ENCODE measurements at regions not wholly inside any gene's neighbourhood (a gene's known extent, or its start where the extent isn't known, plus 50 kb on each side); places are given as distances from the start of the nearest gene placed in this dataset.

DNA sequence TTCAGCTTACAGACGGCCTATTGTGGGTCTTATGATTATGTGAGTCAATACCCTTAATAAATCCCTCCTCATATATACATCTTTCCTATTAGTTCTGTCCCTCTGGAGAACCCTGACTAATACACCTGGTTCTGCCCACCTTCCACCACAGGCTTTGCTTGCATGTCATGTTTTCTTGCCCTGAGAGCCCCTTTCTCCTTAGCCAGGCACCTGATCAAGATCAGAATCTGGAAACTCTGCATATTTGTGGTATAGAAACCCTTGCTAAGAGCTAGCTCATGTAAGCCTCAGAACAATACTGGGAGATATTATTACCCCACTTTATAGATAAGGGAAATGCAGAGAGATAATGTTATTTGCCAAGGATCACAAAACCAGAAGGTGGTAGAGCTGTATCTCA, 52.9 kb upstream of the JDP2 start:
- DNase-seq (no peak), ATAC-seq (ENCODE audit: low read depth in 2 of 2) (no peak)
- H3K27me3 Mint-ChIP-seq: peaks cover 7 to 16% (median 8%) of the 10 kb centered on the region in 3 donors
- no peaks in the 10 kb centered on the region for H3K4me1 Mint-ChIP-seq
- peaks cover 0 to 5% (median 0%) of the 10 kb centered on the region in 7 donors for H3K9me3 Mint-ChIP-seq
- H3K36me3 Mint-ChIP-seq: peaks cover 0 to 8% of the 10 kb centered on the region in 2 donors
- H3K4me3 Mint-ChIP-seq: no peak overlapping the region
- H3K27ac Mint-ChIP-seq: no peak overlapping the region

DNA sequence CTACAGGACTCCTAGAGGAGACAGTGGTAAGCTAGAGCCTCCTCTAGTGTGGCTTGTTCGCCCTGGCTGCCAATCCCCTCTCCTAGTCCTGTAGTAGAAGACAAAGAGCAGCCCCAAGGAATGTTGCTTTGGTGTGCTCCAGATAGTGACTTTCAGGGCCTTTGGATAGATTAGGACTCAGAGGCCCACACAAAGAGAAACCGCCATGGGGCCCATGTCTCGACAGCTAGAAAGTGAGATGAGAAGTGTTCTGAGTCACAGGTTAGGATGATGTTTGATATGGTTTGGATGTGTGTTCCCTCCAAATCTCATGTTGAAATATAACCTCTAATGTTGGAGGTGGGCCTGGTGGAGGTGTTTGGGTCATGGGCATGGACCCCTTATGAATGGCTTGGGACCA, 51.8 kb upstream of the JDP2 start:
- Mint-ChIP-seq H3K36me3 (peaks cover 0 to 8% of the 10 kb centered on the region in 2 donors), H3K27ac (no peak overlapping the region), H3K4me1 (no peaks in the 10 kb centered on the region), H3K4me3 (no peak overlapping the region), H3K9me3 (peaks cover 0 to 5% (median 0%) of the 10 kb centered on the region in 7 donors), H3K27me3 (peaks cover 4 to 16% (median 7%) of the 10 kb centered on the region in 3 donors)
- DNase-seq (no peak), ATAC-seq (ENCODE audit: low read depth in 2 of 2) (no peak)
